Endothelial cell of hepatic sinusoid (primary cell): ENCODE measurements at regions not wholly inside any gene's neighbourhood (a gene's known extent, or its start where the extent isn't known, plus 50 kb on each side); places are given as distances from the start of the nearest gene placed in this dataset.

ENCODE experiments used
- in situ Hi-C: cut with HindIII; loops from 2 replicates; pipeline ENCODE4 v1.10.0; 2017; ENCODE audit warnings: low sequenced_read_pairs

DNA sequence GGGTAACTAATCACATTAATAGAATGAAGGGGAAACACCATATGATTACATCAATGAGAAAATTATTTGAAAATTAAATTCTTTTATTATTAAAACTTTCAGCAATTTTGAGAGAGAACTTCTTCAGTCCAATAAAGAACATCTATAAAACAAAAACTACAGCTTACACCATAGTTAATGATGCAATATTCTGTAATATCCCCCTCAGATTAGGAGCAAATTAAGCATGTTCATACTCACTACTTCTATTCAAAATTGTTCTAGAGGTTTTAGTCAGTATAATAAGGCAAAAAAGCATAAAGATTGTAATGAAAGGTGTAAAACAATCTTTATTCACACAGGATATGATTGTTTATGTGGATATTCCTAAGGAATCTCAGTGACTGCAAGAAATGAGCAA, 465.4 kb downstream of the CD109 start:
- in situ Hi-C loops, result no loop called here

DNA sequence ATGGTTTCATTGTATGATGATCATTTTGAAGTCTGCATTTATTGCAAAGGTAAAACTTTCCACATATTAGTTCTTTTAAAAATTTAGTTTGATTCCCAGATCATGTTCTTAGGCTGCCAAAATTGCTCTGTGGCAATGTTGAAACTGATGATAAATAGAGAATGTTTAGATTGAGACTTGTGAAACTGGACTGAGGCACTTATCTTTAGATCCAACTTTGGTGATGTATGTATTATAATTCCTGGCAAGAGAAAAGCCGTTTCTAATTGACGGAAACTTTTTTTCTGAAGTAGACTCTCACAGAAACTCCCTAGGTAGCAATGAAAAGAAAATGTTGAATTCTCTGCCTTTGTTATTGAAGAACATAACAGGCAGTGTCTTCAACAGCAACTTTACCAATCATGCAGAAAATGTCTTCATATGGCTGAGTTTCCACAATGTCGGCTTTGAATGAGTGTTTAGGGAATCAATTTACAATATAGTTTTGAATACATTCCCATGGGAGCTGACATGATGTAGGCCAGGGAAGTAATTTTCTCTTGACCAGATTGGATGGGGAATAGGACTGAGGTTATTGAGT, 456.2 kb downstream of the CD109 start:
- in situ Hi-C loops, result no loop called here

DNA sequence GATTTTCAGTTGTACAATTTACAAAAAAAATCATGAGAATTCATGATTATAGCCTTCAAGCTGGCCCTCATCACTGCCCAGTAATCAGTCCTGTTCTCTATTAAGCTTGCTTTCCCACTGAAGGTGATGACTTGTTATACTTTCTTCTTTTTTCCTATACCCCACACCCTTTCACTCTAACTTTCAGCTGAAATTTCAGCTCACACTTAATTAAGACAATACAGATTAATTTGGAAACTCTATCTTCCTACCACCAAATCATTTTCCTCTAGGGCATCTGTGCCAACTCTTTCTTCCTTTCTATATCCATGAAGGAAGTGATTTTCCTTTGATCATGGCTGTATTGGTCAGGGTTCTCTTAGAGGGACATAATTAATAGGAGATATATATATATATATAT, 449.9 kb downstream of the CD109 start:
- in situ Hi-C loops, result no loop called here

DNA sequence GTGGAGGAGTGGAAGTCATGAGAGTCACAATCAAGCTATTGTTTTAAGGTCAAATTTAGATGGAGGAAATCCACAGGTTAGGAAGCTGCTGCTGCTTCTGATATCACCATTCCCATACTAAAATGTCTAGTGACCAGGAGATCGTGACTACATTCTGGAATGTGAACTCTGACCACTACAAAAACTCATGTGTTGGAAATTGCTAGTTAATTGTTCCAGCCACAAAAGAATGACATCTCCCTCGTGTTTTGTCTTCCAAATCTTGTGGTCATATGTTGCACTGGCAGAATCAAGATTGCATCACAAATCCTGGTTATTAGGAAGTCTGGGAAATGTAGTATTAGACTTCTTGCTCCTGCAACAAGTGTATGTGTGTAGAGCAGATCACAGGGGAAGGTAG, 441.9 kb downstream of the CD109 start:
- in situ Hi-C loops, result no loop called here

DNA sequence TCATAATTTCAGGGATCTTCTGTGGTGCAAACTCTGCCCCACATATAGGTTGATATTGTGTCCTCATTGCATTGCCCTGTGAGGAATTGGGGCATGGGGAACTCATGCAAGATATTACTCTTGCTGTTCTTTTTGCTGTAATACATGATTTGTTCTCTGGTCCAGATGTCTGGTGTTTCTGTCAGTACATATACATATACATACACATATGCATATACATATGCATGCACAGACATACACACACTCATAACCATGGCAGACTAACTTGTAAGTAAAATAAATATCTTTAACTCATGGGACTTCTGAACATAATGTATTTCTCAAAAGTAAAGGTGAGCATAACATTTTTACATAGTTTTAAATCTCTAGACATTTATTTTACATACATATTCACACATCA, 438.3 kb downstream of the CD109 start:
- in situ Hi-C loops, result no loop called here

DNA sequence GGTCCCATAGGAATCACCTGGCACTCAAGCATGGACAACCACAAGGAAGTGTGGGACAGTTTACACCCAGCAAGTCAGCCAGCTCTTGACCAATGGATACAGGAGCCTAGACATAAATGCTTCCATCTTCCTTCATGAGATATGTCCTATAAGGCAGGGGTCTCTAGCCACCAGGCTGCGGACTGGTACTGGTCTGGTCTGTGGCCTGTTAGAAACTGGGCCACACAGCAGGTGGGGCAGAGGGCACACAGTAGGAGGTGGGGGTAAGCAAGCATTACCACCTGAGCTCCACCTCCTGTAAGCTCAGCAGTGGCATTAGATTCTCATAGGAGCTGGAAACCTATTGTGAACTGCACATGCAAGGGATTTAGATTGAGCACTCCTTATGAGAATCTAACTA, 437.1 kb downstream of the CD109 start:
- in situ Hi-C loops, result no loop called here

DNA sequence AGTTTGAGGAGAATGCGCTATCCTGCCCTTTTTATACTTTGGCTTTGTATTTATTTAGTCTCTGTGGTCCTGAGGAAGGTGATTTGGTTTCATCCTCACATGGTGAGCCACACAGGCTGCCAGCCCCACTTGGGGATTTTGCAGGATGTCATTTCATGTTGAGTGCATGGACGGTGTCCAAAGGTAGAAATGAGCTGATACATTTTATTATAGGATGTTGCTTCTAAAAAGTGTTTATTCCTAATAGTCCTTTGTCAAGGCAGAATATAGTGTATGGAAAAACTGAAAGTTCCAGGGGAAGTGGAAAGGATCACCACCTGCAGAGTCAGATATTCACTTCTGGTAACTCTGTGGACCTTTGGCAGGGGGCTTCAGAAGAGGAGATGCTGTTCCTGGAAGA, 434.6 kb downstream of the CD109 start:
- in situ Hi-C loops, result no loop called here

DNA sequence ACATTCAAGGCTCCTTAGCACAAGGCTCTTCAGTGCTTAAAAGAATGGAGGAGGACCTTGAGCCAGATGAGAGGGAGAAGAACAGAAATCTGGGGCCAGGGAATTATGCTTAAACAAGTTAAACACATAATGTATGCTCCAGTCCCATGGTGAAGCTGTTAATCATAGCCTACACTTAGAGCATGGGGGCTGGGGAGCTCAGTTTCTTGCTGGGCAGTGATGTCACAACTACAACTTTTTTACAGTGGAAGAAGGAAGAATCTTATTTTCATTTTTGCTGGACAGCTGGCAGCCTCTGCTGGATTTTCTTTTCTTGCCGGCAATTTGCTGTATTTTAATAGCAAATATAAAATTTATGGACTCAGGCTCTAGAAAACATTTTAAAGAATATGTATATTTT, 432.5 kb downstream of the CD109 start:
- in situ Hi-C loops, result no loop called here

DNA sequence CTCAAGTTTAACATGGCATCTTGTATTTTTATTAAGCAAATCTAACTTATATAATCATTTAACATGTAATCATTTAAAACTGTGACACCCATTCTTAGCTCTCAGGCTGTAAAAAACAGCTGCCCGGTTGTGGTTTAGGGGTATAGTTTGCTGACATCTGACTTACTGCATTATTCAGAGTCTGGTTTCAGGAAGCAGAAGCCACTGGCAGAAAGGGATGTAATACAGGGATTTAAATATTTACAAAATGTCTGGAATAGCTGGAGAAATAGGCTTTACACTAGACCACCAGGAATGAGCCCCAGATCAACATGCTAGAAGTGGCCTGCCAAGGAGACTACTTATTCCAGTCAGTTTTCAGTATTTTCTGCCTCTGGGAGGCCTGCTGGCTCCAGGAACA, 421.1 kb downstream of the CD109 start:
- in situ Hi-C loops, result no loop called here

DNA sequence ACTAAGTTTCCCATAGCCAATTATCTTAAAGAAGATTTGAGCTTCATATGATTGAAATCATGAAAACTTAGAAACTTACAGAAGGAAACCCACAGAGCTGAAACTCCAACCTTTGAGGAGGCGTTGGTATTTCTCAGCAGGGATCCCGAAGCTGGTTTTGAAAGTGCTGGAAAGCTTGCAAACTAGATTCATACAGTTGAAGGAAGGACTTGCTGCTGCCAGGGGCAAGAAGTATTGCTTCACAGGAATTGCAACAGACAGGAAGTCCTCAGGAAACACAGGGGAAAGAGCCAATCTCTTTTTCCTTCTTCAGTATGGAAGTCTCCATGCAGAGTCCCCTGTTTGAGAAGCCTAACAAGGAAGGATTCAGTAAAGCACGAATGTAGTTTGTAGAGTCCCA, 419.7 kb downstream of the CD109 start:
- in situ Hi-C loops, result no loop called here

DNA sequence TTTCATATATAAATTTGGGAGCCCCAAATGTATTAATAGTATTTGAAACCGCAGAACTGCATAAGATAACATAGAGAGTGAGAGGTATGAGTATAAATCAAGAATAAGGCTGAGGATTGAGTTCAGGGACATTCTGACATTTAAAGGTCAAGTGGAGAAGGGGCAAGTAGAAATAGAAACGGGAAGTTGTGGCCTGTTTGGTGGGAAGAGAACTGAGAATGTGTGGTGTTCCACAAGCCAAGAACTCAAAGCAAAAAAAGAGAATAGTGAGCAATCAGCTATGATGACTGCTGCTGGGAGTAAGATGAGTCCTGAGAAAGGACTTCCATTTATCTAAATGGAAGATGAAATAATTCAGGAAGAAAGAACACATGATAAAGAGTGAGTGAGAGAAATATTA, 418.4 kb downstream of the CD109 start:
- in situ Hi-C loops, result no loop called here

DNA sequence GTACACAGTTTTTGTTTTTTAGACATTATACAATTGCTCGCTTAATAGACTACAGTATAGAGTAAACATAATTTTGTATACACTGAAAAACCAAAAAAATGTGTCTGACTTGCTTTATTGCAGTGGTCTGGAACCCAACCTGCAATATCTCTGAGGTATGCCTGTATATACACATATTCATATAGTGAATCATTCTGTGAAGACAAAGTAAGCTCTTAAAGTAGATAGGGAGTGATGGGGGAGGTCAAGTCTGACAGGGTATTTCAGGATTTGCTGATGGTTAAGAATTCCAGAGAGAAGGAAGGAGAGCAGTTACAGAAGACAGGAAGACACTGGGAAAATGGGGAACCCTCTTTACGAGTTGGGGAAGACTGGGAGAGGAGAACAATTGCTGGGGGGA, 417.9 kb downstream of the CD109 start:
- in situ Hi-C loops, result no loop called here

DNA sequence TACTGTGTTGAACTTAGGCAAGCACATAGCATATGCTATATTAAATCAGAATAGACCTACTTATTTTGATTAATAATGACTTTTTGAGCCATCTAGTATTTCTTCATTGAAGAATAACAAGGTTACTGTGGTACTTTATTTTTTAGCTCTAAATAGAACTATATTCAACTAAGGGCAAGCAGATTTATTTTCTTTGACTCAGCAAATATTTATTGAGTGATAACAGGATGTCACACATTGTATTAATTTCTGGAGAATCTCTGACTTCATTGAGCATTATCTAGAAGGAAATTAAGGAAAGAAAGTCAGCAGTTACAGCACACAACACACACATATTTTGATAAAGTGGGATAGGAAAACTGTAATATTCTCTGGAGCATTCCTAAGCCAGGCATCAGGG, 407.4 kb downstream of the CD109 start:
- in situ Hi-C loops, result no loop called here

DNA sequence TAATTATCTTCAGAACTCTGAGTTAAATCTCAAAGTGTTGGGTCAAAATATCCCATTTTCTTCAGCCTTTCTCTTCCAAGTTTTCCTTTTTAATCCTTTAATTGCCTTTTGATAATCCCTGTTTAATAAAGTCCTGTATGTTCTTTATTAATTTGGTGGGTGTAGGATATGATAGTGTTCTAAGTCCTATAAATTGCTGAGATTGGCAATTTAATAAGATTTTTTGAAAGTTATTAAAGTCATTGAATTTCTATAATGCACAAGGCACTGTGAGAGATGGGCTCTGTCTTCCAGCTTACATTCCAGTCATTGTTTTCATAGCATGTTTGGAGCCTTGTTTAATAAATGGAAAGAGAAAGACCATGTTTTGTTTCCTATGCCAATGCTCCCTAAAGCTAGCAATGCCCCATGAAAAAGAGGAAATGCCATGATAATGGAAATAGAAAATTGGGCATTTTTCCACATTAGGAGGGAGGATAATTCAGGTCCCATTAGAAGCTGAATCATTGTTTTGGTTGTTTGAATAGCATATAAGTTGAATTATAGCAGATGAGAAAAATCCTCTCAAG, 404.8 kb downstream of the CD109 start:
- in situ Hi-C loops, result no loop called here

DNA sequence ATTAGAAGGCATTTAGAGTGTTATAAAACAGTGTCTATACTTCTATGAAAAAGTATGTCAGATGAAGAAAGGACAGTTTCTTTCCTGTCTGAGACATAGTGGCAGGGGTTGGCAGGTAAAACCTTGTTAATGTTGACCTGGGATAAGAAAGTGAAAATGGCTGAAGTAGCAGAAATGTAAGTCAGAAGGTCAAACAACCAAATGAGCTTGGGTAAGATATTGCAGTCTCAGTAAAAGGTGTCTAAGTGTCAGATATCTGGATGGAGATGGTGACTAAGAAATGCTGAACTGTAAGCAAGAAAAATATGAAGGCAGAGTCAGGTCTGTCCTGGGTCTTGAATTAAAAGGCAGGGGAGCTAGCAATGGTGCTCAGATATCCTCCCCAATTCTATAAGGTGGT, 400.3 kb downstream of the CD109 start:
- in situ Hi-C loops, result no loop called here

DNA sequence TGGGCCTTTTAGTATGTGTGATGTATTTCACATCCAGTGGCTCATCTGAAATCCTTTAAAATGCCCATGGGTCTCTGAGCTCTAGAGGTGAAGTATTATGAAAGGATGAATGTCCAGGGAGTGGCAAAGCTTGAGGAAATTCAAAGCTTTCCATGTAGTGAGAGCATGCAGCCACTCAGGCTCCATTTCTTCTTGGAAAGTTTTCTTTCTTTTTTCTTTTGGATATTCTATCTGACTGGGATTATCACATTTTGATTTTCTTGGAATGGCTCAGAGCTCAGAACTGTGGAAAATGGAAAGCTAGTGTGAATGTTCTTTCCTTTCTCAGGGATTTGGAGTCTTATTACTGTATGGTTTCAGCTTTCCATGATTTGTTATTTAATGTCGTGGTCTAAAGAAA, 397.4 kb downstream of the CD109 start:
- in situ Hi-C loops, result no loop called here

DNA sequence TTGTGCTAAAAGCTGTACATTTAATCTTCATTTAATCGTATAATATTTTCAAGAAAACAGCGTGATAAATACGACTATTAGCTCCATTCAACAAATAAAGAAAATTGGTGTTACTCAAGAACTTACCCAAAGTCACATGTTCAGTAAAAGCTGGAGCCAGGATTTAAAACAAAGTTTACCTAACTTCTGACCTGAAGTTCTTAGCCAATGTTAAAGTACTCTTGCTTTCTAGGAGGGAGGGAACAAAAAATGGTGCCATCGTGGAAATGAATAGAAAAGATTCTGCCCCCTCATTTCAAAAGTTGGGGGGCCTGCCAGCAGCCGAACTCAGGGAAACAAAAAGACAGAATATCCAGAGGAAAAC, 395.8 kb downstream of the CD109 start:
- in situ Hi-C loops, result no loop called here

DNA sequence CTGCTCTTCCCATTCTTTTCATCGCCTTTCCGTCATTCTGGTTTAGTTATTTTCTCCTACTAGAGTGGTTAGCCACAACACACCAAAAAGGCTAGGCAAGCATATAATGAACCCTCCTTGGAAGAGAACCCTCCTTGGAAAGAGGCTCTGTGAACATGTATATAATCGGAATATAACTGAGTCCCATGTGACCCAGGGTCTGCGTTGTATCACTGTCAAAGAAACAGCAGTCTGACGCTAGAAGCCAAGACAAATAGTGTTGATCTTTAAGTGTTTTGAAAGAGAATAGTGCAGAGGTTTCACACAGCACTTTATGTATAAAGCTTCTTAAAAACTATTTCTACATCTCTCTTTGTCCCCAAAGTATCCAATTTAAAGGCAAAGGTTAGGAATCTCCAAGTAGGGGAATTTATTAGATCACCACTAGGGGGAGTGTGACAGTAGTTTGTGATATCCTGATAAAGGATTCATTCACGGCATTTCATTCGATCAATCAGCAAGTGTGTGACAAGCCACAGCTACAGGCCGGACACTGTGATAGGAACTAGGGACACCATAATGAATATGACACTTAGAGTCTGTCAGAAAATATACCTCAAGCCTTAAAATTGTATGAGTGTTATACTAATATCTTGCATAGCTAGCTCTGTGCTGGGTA, 395.3 kb downstream of the CD109 start:
- in situ Hi-C loops, result no loop called here

DNA sequence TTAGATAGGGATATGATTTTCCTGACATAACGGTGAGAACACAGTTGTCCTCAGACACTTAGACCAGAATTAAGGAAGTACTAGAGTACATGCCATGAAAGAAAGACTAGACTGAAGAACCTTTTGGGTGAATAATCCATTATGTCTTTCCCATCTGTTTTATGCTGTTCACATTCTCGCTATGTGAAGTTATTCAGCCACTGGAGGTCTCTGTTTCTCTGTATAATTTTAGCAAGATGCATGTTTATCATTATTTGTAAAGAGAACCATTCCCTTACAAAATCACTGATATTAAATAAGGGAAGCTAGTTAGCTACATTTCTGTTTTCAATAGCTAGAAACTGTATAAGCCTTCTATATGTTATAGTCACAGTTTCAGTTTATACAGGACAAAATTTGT, 391.9 kb downstream of the CD109 start:
- in situ Hi-C loops, result no loop called here

DNA sequence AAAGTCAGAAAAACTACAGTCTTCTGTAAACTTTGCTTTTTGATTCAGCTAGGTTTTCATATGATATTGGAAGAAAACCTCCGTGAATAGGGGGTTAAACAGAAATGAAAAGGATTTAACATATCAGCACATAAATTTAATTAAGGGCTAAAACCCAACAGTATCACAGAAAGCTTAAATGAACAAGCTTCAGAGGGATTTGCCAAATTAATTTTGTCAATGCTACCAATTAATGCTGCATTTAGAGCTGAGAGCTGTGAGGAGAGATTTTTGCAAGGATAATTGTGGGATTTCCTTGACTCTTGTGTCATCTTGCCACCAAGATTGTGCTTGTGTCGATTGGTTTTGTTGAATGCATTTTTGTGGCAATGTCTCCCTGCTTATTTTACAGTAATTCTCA, 379.9 kb downstream of the CD109 start:
- in situ Hi-C loops, result no loop called here

DNA sequence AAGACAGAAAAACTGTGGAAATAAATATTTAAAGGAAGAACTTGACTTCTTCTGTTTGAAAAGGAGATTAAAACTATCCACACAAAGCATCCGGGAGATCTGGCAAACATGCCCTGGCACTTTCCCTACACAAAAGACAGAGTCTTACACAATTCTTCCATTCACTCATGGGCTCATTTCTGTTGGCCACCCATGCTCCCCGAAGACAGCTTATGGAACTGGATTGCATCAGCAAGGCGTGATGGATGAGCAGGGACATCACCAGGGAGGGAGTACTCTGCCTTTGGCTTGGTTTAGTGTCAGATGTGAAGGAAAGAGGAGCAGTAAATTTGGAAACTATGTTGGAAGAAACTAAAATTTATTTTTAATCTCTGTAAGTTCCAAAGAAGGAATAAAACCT, 379.3 kb downstream of the CD109 start:
- in situ Hi-C loops, result no loop called here

DNA sequence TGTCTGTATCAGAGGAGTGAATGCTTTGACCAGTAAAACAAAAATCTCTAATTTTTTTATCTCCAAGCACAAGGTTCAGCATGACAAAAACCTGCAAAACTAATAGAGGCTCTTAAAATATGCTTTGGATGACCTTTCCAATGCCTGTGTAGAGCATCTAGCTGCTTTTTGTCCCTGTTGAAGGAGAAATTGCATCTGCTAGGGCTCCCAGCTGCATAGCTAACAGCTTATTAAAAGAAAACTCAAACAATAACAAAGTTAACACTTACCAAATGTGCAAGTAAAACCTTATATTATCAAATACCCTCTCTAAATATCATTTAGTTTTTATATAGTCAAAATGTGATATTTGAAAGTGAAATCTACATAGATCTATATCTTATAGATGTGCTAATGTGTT, 378.6 kb downstream of the CD109 start:
- in situ Hi-C loops, result no loop called here

DNA sequence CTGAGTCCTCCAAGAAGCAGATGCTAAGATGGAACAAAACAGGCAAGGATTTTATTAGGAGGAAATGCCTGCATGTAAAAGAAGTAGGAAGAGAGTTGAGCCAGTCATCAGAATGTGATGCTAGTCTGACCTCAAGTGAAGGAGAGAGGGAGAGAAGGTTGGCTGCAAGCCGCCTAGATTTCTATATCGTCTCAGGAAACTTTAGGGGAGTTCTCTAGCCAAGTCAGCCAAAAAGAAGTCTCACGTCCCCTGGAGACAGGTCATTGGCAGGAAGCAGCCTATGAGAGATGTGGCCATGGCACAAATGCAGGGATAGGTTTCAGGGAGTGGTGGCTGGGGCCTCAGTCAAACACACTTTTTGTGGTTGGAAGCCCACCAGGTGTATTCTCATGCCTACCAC, 378.0 kb downstream of the CD109 start:
- in situ Hi-C loops, result no loop called here
